ENCODE measurements at regions not wholly inside any gene's neighbourhood (a gene's known extent, or its start where the extent isn't known, plus 50 kb on each side); places are given as distances from the start of the nearest gene placed in this dataset.

DNA sequence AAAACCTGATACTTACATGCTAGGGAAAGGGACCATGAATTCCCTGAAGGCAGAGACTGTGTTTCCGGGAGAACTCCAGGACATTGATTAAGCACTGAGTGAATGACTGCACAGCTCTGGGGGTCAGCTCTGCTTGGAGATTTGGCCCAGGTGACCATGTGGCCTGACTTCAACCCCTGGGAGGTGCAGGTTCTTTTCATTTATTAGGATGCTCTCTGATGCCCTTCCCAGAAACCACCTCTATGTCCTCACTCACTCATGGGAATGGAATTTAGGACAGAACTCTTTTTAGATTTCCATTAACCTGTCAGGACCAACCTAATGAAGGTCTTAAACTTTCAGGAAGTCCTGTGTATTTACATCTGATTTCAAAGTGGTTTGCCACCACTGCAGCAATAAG, 393.3 kb upstream of the ARGLU1 start:
- DNase-seq (ENCODE audit: low read depth), result no peak
- no peak overlapping the region for H3K4me3 ChIP-seq (ENCODE audit: low read depth, low read length)
- no peak for TF ChIP-seq CTCF (conservative IDR thresholded peaks at IDR 0.05; ENCODE audit: low read depth, low read length)

GRCh38 chr13:106958621-106959048, 390.7 kb upstream of the ARGLU1 start:
- H3K4me3 ChIP-seq (ENCODE audit: low read depth, low read length), result no peak overlapping the region
- TF ChIP-seq CTCF (conservative IDR thresholded peaks at IDR 0.05; ENCODE audit: low read depth, low read length), result no peak
- no peak for DNase-seq (ENCODE audit: low read depth)

GRCh38 chr13:106942563-106942962, 374.6 kb upstream of the ARGLU1 start:
- no peak for TF ChIP-seq CTCF (conservative IDR thresholded peaks at IDR 0.05; ENCODE audit: low read depth, low read length)
- no peak for DNase-seq (ENCODE audit: low read depth)
- no peak overlapping the region for H3K4me3 ChIP-seq (ENCODE audit: low read depth, low read length)

DNA sequence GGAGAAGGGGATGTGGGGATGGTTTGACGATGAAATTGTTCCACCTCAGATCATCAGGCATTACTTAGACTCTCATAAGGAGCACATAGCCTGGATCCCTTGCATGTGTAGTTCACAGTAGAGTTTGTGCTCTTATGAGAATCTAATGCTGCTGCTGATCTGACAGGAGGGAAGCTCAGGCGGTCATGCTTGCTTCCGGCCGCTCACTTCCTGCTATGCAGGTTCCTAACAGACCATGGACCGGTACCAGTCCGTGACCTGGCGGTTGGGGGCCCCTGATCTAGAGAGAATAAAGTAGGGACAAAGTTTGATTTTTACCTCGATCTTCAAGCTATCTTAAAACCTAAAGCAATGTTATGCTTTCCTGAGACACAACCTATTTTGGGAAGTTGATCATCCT, 373.8 kb upstream of the ARGLU1 start:
- no peak for TF ChIP-seq CTCF (conservative IDR thresholded peaks at IDR 0.05; ENCODE audit: low read depth, low read length)
- DNase-seq (ENCODE audit: low read depth), result no peak
- no peak overlapping the region for H3K4me3 ChIP-seq (ENCODE audit: low read depth, low read length)

- H3K4me3 ChIP-seq (ENCODE audit: low read depth, low read length), result no peak overlapping the region
- TF ChIP-seq CTCF (conservative IDR thresholded peaks at IDR 0.05; ENCODE audit: low read depth, low read length), result no peak
- no peak for DNase-seq (ENCODE audit: low read depth)
Measured at GRCh38 chr13:106927421-106927820, 359.5 kb upstream of the ARGLU1 start.

GRCh38 chr13:106922384-106922783, 354.4 kb upstream of the ARGLU1 start:
- DNase-seq (ENCODE audit: low read depth), result no peak
- H3K4me3 ChIP-seq (ENCODE audit: low read depth, low read length), result no peak overlapping the region
- no peak for TF ChIP-seq CTCF (conservative IDR thresholded peaks at IDR 0.05; ENCODE audit: low read depth, low read length)

GRCh38 chr13:106919638-106920037, 351.7 kb upstream of the ARGLU1 start:
- no peak for TF ChIP-seq CTCF (conservative IDR thresholded peaks at IDR 0.05; ENCODE audit: low read depth, low read length)
- no peak for DNase-seq (ENCODE audit: low read depth)
- H3K4me3 ChIP-seq (ENCODE audit: low read depth, low read length), result no peak overlapping the region
